Spleen (tissue), 7 donors: ENCODE measurements at regions not wholly inside any gene's neighbourhood (a gene's known extent, or its start where the extent isn't known, plus 50 kb on each side); places are given as distances from the start of the nearest gene placed in this dataset.

Experiments
- POLR2AphosphoS5 ChIP-seq, 3 donors: sonication (generic); formaldehyde crosslinking; IDR thresholded peaks; one replicate each; pipeline ENCODE4 v1.5.1; 2017; ENCODE audit warnings: antibody characterized with exemption in 3 of 3
- TF ChIP-seq, protein P1 (sequence below), 11 experiments: fragments of 200-600 bp in 7 of 11; fragments of 450-650 bp in 4 of 11; sonication (generic) in 4 of 11; IDR thresholded peaks in 8 of 11; conservative IDR thresholded peaks in 3 of 11; 1 replicate in 7 of 11; 2 replicates in 4 of 11; pipeline versions ENCODE4 v1.4.0 to v1.8.0; 2016 to 2021; ENCODE audit warnings: antibody characterized with exemption in 11 of 11, inconsistent platforms in 4 of 11, mild to moderate bottlenecking in 1 of 11
- donor health status: DM: no; HTN: no; CAD: no; lungs with moderate emphysema.
- donor health status: DM: no; HTN: no; CAD: no.
- donor health status: DM: no; HTN: no; CAD: no.

DNA sequence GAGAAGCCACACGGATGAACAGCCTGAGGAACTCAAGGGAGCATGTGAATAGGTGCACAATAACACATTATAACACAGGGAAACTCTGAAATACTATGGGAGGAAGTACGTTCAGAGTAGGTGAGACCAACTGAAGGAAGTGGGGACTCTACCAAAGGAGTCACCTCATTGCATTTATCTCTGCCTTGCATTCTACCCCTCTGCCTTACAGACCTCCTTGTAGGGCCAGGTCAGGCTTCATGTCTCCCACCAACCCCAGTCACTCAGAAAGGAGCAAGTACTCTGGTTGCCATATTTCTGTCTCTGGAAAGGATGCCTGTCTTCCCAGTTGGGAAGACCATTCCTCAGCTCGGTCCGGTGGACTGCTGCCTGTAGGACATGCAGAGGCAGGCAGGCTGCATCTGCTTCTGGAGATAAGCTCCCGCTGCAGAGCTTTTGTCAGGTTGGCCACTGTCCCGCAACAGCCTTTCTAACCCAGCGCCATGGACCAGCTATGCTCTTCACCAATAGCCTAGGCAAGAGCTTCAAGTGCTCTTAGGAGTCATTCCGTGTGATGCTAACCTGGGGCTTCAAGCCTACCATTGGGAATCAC is 51.6 kb upstream of the ASIP start:
- TF ChIP-seq, protein P1, sequence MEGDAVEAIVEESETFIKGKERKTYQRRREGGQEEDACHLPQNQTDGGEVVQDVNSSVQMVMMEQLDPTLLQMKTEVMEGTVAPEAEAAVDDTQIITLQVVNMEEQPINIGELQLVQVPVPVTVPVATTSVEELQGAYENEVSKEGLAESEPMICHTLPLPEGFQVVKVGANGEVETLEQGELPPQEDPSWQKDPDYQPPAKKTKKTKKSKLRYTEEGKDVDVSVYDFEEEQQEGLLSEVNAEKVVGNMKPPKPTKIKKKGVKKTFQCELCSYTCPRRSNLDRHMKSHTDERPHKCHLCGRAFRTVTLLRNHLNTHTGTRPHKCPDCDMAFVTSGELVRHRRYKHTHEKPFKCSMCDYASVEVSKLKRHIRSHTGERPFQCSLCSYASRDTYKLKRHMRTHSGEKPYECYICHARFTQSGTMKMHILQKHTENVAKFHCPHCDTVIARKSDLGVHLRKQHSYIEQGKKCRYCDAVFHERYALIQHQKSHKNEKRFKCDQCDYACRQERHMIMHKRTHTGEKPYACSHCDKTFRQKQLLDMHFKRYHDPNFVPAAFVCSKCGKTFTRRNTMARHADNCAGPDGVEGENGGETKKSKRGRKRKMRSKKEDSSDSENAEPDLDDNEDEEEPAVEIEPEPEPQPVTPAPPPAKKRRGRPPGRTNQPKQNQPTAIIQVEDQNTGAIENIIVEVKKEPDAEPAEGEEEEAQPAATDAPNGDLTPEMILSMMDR (IDR thresholded peaks at IDR 0.05 in 8 of 11, conservative IDR thresholded peaks at IDR 0.05 in 3 of 11), result no peak
- no peak for TF ChIP-seq POLR2AphosphoS5 (IDR thresholded peaks at IDR 0.05)
